ENCODE measurements at regions not wholly inside any gene's neighbourhood (a gene's known extent, or its start where the extent isn't known, plus 50 kb on each side); places are given as distances from the start of the nearest gene placed in this dataset.
A peak's percentile ranks its signal among the peaks of the same experiment; 100 is the strongest.

DNA sequence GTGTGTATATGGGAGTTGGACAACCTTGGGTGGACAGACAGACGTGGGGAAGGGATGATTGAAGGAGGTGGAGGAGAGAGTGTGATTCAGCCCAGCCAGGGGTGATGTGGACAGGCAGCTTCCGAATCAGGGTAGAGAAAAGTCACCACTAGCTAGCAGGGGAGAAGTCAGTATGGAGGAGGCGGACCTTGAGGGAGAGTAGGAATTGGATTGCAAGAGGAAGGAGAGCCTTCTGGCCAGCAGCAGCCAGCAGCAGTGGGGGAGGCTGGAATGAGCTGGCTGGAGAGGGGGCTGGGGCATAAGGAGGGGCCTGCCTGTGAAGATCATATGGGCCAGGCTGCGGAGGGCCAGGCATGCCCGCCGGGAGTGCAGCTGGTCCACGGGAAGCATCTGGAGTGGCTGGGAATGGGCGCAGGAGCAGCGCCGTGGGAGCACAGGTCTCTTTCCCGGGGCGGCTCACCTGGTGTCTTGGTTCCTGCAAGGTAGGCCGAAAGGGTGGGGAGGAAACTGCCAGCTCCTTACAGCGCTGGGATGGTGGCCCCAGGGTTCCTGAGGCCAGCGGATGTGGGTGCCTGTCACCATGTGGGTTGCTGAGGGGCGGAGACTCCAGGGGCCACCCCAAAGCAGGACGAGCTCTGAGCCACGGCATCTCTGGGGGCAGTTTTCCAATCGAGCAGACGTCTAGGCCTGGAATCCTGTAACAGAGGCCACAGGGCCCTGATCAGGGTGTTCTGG is 235.3 kb downstream of the SEC14L1 start:
- H3K9me3 ChIP-seq = no peaks in the 10 kb centered on the region
- no peaks in the 10 kb centered on the region for H3K27me3 ChIP-seq
- peak overlapping the region; percentile 99 to 100 (median 99) for H3K27ac ChIP-seq (replicated peaks in 1 of 4)
- no peaks in the 10 kb centered on the region for H3K36me3 ChIP-seq
- intact Hi-C loops (cut with DNase I) = loop anchor here (2.0 kb wide), 1 partner anchor 49 kb away; no protein-coding TSS in a partner anchor
- DNase-seq (ENCODE audit: extremely low spot score) = no peak
- TF ChIP-seq, protein P1, sequence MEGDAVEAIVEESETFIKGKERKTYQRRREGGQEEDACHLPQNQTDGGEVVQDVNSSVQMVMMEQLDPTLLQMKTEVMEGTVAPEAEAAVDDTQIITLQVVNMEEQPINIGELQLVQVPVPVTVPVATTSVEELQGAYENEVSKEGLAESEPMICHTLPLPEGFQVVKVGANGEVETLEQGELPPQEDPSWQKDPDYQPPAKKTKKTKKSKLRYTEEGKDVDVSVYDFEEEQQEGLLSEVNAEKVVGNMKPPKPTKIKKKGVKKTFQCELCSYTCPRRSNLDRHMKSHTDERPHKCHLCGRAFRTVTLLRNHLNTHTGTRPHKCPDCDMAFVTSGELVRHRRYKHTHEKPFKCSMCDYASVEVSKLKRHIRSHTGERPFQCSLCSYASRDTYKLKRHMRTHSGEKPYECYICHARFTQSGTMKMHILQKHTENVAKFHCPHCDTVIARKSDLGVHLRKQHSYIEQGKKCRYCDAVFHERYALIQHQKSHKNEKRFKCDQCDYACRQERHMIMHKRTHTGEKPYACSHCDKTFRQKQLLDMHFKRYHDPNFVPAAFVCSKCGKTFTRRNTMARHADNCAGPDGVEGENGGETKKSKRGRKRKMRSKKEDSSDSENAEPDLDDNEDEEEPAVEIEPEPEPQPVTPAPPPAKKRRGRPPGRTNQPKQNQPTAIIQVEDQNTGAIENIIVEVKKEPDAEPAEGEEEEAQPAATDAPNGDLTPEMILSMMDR (IDR thresholded peaks at IDR 0.05) = no peak
- no peak for TF ChIP-seq EP300 (IDR thresholded peaks at IDR 0.05)
- TF ChIP-seq POLR2AphosphoS5 (IDR thresholded peaks at IDR 0.05) = peak; percentile 8 to 65
- 42% methylated on average over 20 of the region's 20 CpGs for WGBS
- H3K4me3 ChIP-seq = peak overlapping the region; percentile 73 to 93 (median 92)
- peaks cover 85 to 87% (median 86%) of the 10 kb centered on the region in 4 donors for H3K4me1 ChIP-seq

DNA sequence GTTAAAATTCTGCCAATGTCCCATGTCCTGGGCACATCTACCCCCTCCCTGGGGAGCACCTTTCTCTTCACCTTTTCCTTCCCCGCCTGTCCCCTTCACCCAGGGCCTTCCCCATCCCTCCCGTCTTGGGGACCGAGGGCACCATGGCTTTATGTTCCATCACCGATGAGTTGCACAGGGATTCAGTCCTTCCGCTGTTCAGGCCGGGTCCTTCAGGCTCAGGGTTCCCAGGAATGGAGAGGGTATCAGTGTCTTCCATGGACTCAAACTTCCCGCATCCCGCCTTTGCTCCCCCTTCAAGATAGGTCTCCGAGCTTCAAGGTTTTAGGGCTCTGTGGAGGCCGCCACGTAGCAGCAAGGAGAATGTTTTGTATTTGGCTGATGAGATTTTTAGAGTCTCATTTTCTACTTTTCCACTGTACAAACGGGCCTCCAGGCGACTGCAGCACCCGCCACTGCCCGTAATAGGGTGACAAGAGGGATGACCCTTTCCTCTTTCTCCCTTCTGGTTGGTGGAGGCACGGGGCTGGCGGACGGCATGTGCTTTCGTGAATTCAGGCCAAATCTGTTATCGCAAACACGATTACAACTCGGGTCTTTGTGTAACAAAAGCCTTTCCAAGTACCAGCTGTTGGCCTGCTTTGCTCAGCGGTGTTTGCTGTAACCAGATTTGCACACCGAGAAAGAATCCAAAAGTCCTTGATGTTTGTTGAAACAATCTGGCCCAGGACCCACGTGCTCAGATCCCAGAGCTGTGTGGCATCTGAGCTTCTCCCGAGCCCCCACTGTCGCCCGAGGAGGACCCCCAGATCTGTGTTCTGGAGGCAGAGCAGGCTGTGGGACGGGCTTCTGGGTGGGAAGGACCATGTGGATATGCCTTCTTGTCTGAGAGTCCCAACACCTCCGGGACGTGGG is 236.3 kb downstream of the SEC14L1 start:
- Histone ChIP-seq H3K27ac (replicated peaks in 1 of 4) (peak overlapping the region; percentile 99 to 100 (median 99)), H3K9me3 (no peaks in the 10 kb centered on the region), H3K4me1 (peaks cover 85 to 87% (median 86%) of the 10 kb centered on the region in 4 donors), H3K36me3 (no peaks in the 10 kb centered on the region), H3K27me3 (no peaks in the 10 kb centered on the region), H3K4me3 (peak overlapping the region; percentile 73 to 93 (median 92))
- intact Hi-C loops (cut with DNase I) = no loop called here
- DNase-seq (ENCODE audit: extremely low spot score) = no peak
- 42% methylated on average over 30 of the region's 31 CpGs for WGBS
- TF ChIP-seq POLR2AphosphoS5 (IDR thresholded peaks at IDR 0.05) = peak; percentile 25 to 51
- TF ChIP-seq POLR2A (IDR thresholded peaks at IDR 0.05; ENCODE audit: low read depth) = no peak
- TF ChIP-seq, protein P1 (IDR thresholded peaks at IDR 0.05) = no peak
- no peak for TF ChIP-seq EP300 (IDR thresholded peaks at IDR 0.05)

DNA sequence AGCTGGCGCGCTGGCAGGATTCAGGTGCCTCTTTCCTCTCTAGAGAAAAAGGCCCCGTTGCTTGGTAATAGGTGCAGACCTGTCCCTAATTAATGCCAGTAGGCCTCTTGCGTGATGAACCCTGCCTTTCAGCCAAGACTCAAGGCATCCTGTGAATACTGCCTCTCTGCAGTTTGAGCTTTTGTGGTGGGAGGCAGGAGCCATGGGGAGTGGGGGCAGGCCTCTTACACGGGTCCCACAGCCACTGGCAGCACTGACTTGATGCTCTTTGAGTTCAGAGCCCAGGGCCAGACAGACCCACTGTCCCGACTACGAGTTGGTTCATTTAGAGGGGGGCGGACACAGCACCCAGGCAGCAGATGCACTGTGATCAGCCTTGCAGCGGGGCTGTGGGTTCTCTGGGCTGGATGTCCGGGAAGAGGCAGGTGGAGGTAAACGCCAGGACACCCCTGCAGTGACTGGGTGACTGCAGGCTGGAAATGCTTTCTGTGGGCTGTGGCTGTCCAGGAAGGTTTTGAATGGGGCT is 237.0 kb downstream of the SEC14L1 start:
- Histone ChIP-seq H3K27me3 (no peaks in the 10 kb centered on the region), H3K9me3 (no peaks in the 10 kb centered on the region), H3K4me1 (peaks cover 85 to 87% (median 86%) of the 10 kb centered on the region in 4 donors), H3K36me3 (no peaks in the 10 kb centered on the region), H3K27ac (replicated peaks in 1 of 4) (peak overlapping the region; percentile 99 to 100 (median 99)), H3K4me3 (peak overlapping the region in 1 of 4 donors; percentile 93)
- WGBS = 50% methylated on average over 6 of the region's 11 CpGs
- DNase-seq (ENCODE audit: extremely low spot score) = no peak
- TF ChIP-seq, protein P1 (IDR thresholded peaks at IDR 0.05) = no peak
- no peak for TF ChIP-seq EP300 (IDR thresholded peaks at IDR 0.05)
- TF ChIP-seq POLR2A (IDR thresholded peaks at IDR 0.05; ENCODE audit: low read depth) = no peak
- no peak for TF ChIP-seq POLR2AphosphoS5 (IDR thresholded peaks at IDR 0.05)
- intact Hi-C loops (cut with DNase I) = no loop called here

DNA sequence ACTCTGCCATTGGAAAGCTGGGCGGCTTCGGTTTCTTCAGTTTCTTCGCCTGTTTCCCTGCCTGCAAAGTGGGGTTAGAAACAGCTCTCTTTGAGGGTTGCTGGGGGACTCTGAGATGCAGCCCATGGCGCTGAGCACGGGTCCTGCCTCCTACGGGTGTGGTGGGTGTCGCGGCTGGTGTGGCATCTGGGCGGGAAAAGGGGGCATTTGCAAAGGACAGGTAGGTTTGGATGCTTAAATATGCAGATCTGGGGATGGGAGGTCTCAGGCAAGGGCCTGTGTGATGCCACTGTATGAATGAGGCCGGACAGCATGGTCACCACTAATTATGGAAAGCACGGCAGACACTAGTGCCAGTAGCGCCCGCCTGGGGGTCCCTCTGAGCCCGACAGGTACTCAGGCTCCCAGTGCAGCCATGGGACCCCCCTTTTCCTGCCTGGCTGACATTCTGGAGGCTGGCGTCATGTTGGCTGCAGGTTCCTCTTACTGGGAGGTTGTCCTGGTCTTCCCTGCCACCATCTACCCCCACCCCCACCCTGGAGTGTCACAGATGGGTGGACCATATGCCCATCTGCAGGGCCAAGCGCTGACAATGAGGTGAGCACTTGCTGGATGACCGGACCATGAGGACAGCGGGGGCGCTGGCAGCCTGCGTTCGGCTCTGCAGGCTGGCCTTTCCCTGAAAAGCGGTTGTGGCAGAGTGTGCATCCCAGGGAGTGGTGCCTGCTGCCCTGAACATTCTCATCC is 237.7 kb downstream of the SEC14L1 start:
- Histone ChIP-seq H3K27me3 (no peaks in the 10 kb centered on the region), H3K4me3 (no peak overlapping the region), H3K9me3 (no peaks in the 10 kb centered on the region), H3K36me3 (no peaks in the 10 kb centered on the region), H3K27ac (replicated peaks in 1 of 4) (peak overlapping the region; percentile 99 to 100 (median 99)), H3K4me1 (peaks cover 92 to 93% (median 93%) of the 10 kb centered on the region in 4 donors)
- no peak for TF ChIP-seq EP300 (IDR thresholded peaks at IDR 0.05)
- no peak for TF ChIP-seq POLR2A (IDR thresholded peaks at IDR 0.05; ENCODE audit: low read depth)
- TF ChIP-seq, protein P1 (IDR thresholded peaks at IDR 0.05) = no peak
- no peak for TF ChIP-seq POLR2AphosphoS5 (IDR thresholded peaks at IDR 0.05)
- DNase-seq (ENCODE audit: extremely low spot score) = no peak
- WGBS = 77% methylated on average over 17 of the region's 22 CpGs
- intact Hi-C loops (cut with DNase I) = no loop called here
